RPMI7951 (cell line): ENCODE measurements at regions not wholly inside any gene's neighbourhood (a gene's known extent, or its start where the extent isn't known, plus 50 kb on each side); places are given as distances from the start of the nearest gene placed in this dataset.

Experiments
- DNase-seq: peaks from one replicate; pipeline ENCODE4 v3.0.0-alpha.2; 2012; ENCODE audit warnings: low read depth

DNA sequence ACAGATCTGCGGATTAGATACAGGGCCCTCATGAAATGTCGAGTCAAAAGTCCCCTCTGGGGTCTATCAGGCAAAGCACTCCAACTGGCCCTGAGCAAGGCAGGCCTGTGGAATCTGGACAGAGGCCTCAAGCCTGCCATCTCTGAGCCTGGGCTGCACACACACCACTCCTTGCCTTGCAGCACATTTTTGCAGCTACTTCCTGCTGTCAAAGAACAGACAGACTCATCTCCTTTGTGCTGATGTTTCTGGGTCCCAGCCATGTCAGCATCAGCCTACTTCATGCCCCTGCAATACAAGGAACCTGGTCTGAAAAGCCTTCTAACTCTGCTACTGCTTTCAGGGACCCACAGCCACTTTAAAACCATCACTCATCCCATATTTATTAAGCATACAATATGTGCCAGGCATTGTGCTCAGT lies 60.6 kb upstream of the IL12A start:
- peak; percentile 63 for DNase-seq

DNA sequence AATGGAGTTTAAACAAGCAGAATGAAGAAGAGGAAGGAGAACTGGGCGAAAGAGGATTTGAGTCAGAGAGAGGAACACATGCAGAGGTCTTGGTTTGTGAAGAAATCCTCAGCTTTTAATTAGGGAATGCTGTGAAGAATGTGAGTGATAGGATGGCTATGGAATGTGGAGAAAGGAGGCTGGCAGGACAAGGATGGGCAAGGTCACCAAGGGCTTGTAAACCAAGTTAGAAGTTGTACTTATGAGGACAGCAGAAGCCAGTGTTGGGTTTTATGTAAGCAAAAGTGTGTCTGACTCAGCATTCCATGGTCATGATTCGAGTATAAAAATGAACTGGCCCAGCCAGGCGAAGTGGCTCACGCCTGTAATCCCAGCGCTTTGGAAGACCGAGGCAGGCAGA lies 60.0 kb upstream of the IL12A start:
- peak; percentile 96 for DNase-seq

DNA sequence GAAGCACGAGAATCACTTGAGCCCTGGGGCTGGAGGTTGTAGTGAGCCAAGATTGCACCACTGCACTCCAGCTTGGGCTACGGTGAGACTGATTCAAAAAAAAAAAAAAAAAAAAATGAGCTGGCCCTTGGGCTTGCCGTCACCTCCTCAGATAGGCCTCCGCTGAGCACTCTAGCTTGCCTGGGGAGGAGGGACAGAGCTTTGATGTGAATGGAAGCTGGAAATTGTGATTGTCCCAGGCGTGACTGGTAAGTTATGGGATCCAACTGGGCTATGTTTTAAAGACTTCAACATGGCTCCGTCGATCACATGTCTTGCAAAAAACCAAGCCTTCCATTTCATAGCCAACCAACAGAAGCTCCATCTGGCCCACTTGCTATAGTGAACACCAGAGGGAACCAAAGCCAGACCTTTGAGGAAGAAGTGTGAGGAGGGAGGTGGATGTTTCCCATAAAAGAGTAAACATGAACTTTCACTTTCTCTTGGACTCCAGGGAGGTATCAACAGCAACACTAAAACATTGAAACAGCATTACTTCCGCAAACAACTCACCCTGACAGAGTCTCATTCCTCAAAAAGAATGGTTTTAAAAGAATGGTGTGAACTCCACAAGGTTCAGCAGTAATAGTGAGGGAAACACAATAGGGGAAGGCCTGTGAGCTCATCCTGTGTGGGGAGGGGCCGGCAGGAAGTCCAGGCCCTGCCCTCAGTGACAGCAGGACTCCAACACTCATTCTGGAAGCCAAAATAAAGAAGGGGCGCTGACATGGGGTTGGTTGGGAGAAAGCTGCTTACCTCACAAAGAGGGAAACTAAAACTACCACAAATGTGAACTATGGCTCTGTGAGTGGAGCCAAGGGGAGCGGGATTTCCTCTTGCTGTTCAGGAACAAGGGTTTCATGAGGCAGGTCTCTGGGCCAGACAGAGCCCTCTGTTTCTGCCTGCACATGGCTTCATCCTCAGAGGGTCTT lies 59.2 kb upstream of the IL12A start:
- peak; percentile 88 for DNase-seq

DNA sequence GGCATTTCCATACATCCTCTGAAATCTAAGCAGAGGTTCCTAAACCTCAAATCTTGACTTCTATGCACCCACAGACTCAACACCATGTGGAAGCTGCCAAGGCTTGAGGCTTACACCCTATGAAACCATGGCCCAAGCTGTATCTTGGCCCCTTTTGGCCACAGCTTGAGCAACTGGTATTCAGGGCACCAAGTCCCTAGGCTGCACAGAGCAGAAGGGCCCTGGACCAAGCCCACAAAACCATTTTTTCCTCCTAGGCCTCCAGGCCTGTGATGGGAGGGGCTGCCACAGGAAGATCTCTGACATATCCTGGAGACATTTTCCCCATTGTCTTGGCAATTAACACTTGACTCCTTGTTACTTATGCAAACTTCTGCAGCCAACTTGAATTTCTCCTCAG lies 54.4 kb upstream of the IL12A start:
- no peak for DNase-seq

DNA sequence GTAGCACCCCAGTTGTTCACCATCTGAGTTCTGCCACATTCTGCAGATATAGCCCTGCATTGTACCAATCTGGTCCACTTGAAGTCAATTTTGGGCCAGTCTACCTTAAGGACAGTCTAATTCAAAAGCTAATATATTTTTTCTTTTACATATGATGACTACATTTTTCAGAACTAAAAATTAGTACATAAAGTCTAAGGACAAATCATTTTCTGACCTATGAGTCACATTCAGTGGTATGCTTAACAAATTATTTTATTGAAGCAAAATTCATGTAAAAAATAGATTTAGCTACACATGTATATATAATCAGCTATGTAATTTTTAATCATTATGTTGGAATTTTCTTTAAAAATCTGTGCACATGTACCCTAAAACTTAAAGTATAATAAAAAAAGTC lies 52.1 kb upstream of the IL12A start:
- DNase-seq, result no peak

DNA sequence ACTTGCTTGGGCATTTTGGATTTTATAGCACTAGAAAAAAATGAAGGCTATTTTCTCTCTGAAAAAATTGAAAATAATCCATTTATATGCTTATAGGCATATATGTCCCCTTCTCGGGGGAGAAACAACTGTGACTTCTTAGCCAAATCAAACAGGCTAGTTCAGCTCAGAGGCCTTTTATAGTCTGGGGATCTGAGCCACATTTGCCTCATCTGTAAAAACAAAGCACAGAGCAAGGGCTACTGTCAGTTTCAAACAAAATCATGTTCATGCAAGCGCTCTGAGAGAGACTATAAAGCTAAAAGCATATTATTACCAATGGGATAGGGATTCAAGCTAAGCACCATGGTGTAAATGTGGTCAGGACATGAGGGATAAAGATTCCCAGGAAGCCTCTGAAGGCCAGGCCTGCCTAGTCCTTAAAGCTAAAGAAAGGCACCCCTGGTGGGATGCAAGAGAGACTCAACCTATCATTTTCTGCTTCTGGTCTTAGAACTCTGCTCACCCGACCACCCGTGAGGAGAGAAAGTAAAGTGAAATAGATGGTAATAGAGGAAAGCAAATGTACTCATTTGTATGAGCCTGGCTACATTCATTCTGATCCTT lies 51.0 kb upstream of the IL12A start:
- DNase-seq, result no peak

DNA sequence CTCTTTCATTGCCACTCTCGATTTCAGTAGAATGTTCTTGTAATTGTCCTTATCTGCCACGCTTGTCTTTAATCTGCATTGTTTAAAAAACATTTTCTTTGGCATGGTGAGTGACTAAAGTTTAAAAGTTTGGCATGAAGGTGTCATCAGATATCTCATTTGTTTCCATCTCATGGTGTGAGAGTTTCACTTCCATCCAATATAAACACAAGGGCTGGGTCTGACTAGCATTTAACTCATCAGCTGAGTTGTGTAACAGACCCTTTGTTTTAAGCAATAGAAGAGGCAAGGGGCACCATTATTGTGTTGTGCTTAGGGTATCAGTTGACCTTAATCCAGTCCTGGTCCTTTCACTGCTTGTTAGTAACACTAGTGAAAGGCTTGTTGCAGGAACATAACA lies 49.9 kb upstream of the IL12A start:
- no peak for DNase-seq
